ENCODE measurements at regions not wholly inside any gene's neighbourhood (a gene's known extent, or its start where the extent isn't known, plus 50 kb on each side); places are given as distances from the start of the nearest gene placed in this dataset.

GRCh38 chr6:156279261-156279969 lies 497.8 kb upstream of the ARID1B start:
- no peaks in the 10 kb centered on the region for H3K4me1 ChIP-seq
- H3K4me3 ChIP-seq: no peak overlapping the region
- TF ChIP-seq CTCF (IDR thresholded peaks at IDR 0.05) (no peak), POLR2A (IDR thresholded peaks at IDR 0.05) (no peak)
- H3K27me3 ChIP-seq: no peaks in the 10 kb centered on the region
- DNase-seq: no peak
- no peaks in the 10 kb centered on the region for H3K9me3 ChIP-seq
- intact Hi-C loops (cut with DNase I): no loop called here
- H3K36me3 ChIP-seq (replicated peaks in 1 of 2; ENCODE audit: insufficient read depth in 1 of 2, low read depth in 2 of 2): no peaks in the 10 kb centered on the region
- ATAC-seq: no peak
- 56 to 86% methylated on average over 3 of the region's 3 CpGs for WGBS, 2 donors
- no peak overlapping the region for H3K27ac ChIP-seq

DNA sequence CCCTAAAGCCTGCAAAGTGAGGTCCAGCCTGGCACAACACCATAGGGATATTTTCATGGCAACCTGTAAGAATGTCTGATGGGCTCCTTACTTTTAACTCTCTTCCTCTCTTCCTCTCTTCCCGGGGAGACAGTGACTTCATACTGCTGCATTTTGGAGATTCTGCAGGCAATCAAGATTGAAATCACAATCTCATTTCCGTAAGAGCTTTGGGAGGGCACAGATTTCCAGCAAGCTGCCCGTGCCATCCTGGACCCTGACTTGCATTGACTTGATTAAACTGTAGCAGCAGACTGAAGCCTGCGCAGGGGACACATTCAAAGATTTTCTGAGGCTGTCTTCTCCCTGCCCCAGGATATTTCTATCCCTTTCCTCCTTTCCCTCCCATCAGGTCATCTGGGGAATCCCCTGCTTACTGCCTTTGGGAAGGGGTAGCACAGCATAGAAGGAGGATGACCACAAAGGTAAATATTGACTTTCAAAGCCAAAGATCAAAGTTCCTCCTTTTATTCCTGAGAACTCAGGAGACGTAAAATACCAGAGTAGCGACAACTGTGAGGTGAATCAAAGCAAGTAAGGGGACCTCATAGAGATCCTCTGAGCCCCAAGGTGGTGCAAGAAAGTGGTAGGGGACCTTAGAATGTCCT lies 504.0 kb upstream of the ARID1B start:
- Histone ChIP-seq H3K9me3 (no peaks in the 10 kb centered on the region), H3K27ac (no peak overlapping the region), H3K4me1 (no peaks in the 10 kb centered on the region), H3K36me3 (replicated peaks in 1 of 2; ENCODE audit: insufficient read depth in 1 of 2, low read depth in 2 of 2) (no peaks in the 10 kb centered on the region), H3K27me3 (no peaks in the 10 kb centered on the region), H3K4me3 (no peak overlapping the region)
- DNase-seq: no peak
- 71 to 78% methylated on average over 6 of the region's 6 CpGs for WGBS, 2 donors
- intact Hi-C loops (cut with DNase I): no loop called here
- ATAC-seq: no peak
- no peak for TF ChIP-seq CTCF (IDR thresholded peaks at IDR 0.05)
- no peak for TF ChIP-seq POLR2A (IDR thresholded peaks at IDR 0.05)

DNA sequence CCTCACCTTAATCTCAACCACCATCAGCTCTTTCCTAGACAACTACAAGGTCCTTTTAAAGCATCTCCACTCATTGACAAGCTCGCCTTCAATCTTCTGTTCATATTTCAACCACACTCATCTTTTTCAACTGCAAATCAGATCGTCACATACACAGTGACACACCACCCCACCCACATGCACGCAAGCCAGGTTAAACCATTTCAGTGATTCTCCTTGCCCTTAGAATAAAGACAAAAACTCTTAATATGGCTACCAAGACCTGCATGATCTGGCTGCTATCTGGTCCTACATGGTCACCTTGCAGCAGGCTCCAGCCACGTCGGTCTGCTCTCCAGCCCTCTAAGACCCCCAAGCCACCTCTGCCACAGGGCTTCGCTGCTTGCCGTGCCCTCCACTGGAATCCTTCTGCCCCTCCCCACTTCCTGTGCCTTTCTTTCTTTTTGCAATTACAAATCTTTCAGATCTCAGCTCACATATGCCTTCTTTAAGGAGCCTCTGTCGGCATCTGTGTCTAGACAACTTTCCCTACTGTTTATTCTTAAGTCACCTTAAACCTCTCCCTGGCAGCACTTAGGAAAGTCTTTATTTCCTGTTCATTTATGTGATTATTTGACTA lies 507.3 kb upstream of the ARID1B start:
- no peaks in the 10 kb centered on the region for H3K36me3 ChIP-seq (replicated peaks in 1 of 2; ENCODE audit: insufficient read depth in 1 of 2, low read depth in 2 of 2)
- no peak overlapping the region for H3K27ac ChIP-seq
- 71 to 80% methylated on average over 8 of the region's 8 CpGs for WGBS, 2 donors
- no peak overlapping the region for H3K4me3 ChIP-seq
- no peak for TF ChIP-seq POLR2A (IDR thresholded peaks at IDR 0.05)
- TF ChIP-seq CTCF (IDR thresholded peaks at IDR 0.05): no peak
- intact Hi-C loops (cut with DNase I): no loop called here
- no peak for ATAC-seq
- DNase-seq: no peak
- no peaks in the 10 kb centered on the region for H3K9me3 ChIP-seq
- H3K4me1 ChIP-seq: no peaks in the 10 kb centered on the region
- no peaks in the 10 kb centered on the region for H3K27me3 ChIP-seq

GRCh38 chr6:156268849-156269248 lies 508.3 kb upstream of the ARID1B start:
- ATAC-seq (no peak), DNase-seq (no peak)
- H3K36me3 ChIP-seq (replicated peaks in 1 of 2; ENCODE audit: insufficient read depth in 1 of 2, low read depth in 2 of 2): no peaks in the 10 kb centered on the region
- no peak overlapping the region for H3K4me3 ChIP-seq
- H3K27me3 ChIP-seq: no peaks in the 10 kb centered on the region
- no peaks in the 10 kb centered on the region for H3K4me1 ChIP-seq
- 27 to 60% methylated on average over 3 of the region's 3 CpGs for WGBS, 2 donors
- no peak overlapping the region for H3K27ac ChIP-seq
- intact Hi-C loops (cut with DNase I): no loop called here
- TF ChIP-seq POLR2A (IDR thresholded peaks at IDR 0.05) (no peak), CTCF (IDR thresholded peaks at IDR 0.05) (no peak)
- no peaks in the 10 kb centered on the region for H3K9me3 ChIP-seq

Measured in body of pancreas (tissue), 4 donors.